SJCRH30 (cell line): ENCODE measurements at regions not wholly inside any gene's neighbourhood (a gene's known extent, or its start where the extent isn't known, plus 50 kb on each side); places are given as distances from the start of the nearest gene placed in this dataset.
"Not testable (repeated sequence)": the region's sequence is repeated elsewhere in the genome, so short reads cannot be mapped to it uniquely, and the experiment has no call there.

ENCODE experiments used
- DNase-seq, 2 experiments: peaks; one replicate each; pipeline ENCODE4 v3.0.0-alpha.2; 2015 to 2020
- H3K27ac ChIP-seq: fragments of 250-450 bp; sonication (Bioruptor Pico); 2 replicates; pipeline ENCODE4 v1.5.1; 2020; ENCODE audit warnings: mild to moderate bottlenecking, moderate library complexity
- H3K27me3 ChIP-seq: fragments of 250-450 bp; sonication (Bioruptor Pico); 2 replicates; pipeline ENCODE4 v1.5.1; 2020; ENCODE audit warnings: mild to moderate bottlenecking, moderate library complexity
- H3K36me3 ChIP-seq: fragments of 250-450 bp; sonication (Bioruptor Pico); 2 replicates; pipeline ENCODE4 v1.5.1; 2020; ENCODE audit warnings: mild to moderate bottlenecking, moderate library complexity
- H3K4me1 ChIP-seq: fragments of 250-450 bp; sonication (Bioruptor Pico); 2 replicates; pipeline ENCODE4 v1.5.1; 2020; ENCODE audit warnings: mild to moderate bottlenecking, moderate library complexity
- H3K4me3 ChIP-seq: fragments of 250-450 bp; sonication (Bioruptor Pico); 2 replicates; pipeline ENCODE4 v1.5.1; 2020; ENCODE audit warnings: mild to moderate bottlenecking, moderate library complexity
- H3K9me3 ChIP-seq: fragments of 250-450 bp; sonication (Bioruptor Pico); replicated peaks from 2 replicates; pipeline ENCODE4 v1.5.1; 2020; ENCODE audit warnings: mild to moderate bottlenecking, moderate library complexity

DNA sequence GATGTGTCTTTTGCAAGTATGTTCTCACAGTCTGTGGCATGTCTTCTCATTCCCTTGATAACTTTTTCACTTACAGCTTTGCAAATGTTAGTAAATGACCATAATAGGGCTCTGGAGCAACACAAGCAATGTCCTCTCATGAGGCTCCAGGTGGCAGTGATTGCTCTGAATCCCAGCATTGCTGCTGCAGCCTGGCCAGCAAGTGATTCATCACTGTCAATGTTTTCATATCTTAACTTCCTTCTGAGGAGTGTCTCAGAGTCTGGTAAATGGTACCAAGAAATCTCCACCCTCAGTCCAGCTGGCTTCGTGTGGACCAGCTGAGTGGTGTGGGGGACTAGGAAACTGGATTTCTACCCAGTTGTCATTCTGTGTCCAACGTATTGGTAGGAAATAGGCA is 139.6 kb downstream of the MYLK4 start:
- no peaks in the 10 kb centered on the region for H3K9me3 ChIP-seq
- no peaks in the 10 kb centered on the region for H3K27me3 ChIP-seq
- no peaks in the 10 kb centered on the region for H3K36me3 ChIP-seq
- DNase-seq = no peak
- no peak overlapping the region for H3K4me3 ChIP-seq
- no peak overlapping the region for H3K27ac ChIP-seq
- no peaks in the 10 kb centered on the region for H3K4me1 ChIP-seq

DNA sequence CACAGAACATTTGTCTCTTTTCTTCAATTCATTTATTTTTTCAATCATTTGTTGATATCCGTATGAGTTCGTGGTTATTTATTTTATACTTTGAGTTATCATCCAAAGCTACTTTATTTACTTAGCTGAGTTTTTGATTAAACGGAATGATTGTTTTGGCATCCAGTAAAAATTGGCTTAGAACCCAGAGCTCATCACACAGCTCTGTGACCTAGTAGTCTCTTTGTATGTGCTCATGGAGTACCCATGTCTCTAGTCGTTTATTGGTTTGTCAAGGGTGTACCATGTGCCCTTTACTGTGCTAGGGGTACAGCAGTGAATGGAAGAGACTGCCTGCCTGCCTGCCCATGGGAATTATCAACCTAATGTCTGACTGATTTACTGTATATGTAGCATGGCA is 142.2 kb downstream of the MYLK4 start:
- H3K27me3 ChIP-seq = no peaks in the 10 kb centered on the region
- H3K27ac ChIP-seq = no peak overlapping the region
- no peaks in the 10 kb centered on the region for H3K36me3 ChIP-seq
- no peaks in the 10 kb centered on the region for H3K9me3 ChIP-seq
- H3K4me1 ChIP-seq = no peaks in the 10 kb centered on the region
- no peak for DNase-seq
- no peak overlapping the region for H3K4me3 ChIP-seq

DNA sequence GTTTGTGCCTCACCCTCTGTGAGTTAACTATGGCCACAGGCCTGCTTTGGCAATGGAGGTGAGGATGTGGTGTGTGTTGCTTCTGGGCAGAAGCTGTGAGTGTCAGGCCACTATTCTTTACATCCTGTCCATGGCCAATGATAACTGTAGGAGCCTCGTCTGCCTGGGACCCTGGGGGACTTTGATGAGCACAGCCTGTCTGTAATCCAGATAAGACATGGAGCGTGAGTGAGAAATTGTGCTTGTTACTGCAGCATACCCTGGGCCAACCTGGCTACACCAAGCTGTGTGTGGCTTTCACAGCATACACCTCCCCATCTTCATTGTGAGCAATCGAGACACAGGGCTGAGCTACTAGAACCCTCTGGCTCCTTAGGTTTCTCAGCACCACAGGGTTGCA is 150.4 kb downstream of the MYLK4 start:
- no peaks in the 10 kb centered on the region for H3K9me3 ChIP-seq
- no peak overlapping the region for H3K27ac ChIP-seq
- no peaks in the 10 kb centered on the region for H3K36me3 ChIP-seq
- H3K4me3 ChIP-seq = no peak overlapping the region
- no peaks in the 10 kb centered on the region for H3K27me3 ChIP-seq
- no peaks in the 10 kb centered on the region for H3K4me1 ChIP-seq
- DNase-seq = no peak

DNA sequence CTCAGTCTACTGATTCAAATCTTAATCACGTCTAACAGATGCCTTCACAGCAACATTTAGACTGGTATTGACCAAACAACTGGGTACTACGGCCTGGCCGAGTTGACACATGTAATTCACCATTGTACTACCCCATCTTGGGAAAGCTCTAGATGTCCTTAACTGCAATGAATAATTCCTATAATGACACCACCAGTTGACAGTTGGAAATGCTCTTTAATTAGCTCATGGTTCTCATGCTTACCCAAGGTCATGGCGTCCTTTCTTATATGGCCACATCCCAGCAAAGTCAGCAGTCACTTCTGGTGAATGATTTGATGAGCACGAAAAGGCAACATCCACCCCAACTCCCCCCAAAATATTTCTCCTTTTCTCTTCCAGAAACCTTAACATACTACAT is 150.9 kb downstream of the MYLK4 start:
- Histone ChIP-seq H3K4me3 (no peak overlapping the region), H3K36me3 (no peaks in the 10 kb centered on the region), H3K27ac (no peak overlapping the region), H3K4me1 (no peaks in the 10 kb centered on the region), H3K9me3 (no peaks in the 10 kb centered on the region), H3K27me3 (no peaks in the 10 kb centered on the region)
- no peak for DNase-seq

DNA sequence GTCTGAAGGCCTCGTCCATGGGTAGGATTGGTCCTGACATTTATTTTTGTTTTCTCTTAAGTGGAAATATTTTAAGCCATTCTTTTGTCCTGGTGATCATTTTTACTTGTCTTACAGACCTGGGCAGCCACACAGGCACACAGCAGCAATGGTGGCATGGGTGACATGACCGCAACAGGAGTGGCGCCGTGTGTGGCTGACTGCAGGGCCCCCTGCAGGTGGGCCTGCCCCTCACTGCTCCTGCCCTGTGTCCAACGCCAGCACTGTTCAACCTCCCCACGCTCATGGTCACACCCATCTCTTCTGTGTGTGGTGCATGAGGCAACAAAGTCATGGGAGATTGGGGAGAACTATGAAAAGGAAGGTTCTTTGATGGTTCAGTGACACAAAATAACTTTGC is 151.9 kb downstream of the MYLK4 start:
- H3K27ac ChIP-seq = no peak overlapping the region
- H3K4me1 ChIP-seq = no peaks in the 10 kb centered on the region
- no peak overlapping the region for H3K4me3 ChIP-seq
- no peak for DNase-seq
- no peaks in the 10 kb centered on the region for H3K36me3 ChIP-seq
- H3K9me3 ChIP-seq = no peaks in the 10 kb centered on the region
- no peaks in the 10 kb centered on the region for H3K27me3 ChIP-seq

DNA sequence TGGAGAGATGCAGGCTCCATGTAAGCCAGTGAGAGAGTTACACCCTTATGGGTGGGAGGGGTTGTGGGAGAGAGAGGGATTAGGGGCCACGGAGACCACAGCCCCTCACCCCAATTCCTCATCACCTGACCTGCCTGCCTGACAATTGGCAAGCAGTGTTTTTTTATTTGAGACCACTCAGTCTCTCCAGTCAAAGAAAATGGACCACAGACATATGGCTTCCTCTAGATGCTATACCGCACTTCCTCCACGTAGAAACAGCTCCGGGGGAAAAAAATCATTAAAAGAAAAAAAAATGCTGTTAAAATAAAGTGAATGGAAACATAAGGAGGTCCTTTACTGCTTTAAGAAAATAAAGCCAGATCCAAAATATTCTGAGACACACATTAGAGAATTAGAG is 152.7 kb downstream of the MYLK4 start:
- H3K4me1 ChIP-seq = no peaks in the 10 kb centered on the region
- no peaks in the 10 kb centered on the region for H3K9me3 ChIP-seq
- H3K36me3 ChIP-seq = no peaks in the 10 kb centered on the region
- no peak for DNase-seq
- no peak overlapping the region for H3K27ac ChIP-seq
- no peaks in the 10 kb centered on the region for H3K27me3 ChIP-seq
- H3K4me3 ChIP-seq = no peak overlapping the region

DNA sequence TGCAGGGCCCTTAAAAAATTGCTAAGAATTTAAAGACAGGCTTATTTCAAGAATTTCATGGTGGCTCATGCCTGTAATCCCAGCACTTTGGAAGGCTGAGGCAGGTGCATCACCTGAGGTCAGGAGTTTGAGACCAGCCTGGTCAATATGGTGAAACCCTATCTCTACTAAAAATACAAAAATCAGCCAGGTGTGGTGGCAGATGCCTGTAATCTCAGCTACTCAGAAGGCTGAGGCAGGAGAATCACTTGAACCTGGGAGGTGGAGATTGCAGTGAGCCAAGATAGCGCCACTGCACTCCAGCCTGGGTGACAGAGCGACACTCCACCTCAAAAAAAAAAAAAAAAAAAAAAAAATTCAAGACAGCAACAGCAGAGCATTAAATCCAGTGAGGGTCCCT is 153.3 kb downstream of the MYLK4 start:
- H3K9me3 ChIP-seq, H3K4me1 ChIP-seq, DNase-seq, H3K27ac ChIP-seq, H3K27me3 ChIP-seq, H3K4me3 ChIP-seq, H3K36me3 ChIP-seq: not testable (repeated sequence)

DNA sequence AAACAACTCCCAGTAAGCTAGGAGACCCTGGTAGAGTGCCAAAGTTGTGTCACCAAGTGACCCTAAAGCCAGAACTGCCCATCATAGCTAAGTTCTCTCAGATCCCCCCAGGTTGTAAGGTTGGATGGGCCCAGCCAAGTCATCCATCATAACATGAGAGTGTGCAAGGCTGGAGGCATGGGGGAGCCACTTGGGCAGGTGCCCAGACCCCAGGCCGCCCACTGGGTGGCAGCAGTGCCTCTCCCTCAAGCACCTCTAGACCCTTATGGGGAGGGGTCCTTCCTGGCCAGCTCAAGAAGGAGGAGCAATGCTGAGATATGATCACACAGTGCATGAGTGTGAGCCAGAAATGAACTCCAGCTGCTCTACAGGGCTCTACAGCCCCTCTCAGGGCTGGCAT is 154.5 kb downstream of the MYLK4 start:
- no peaks in the 10 kb centered on the region for H3K36me3 ChIP-seq
- DNase-seq = peak in 1 of 2 experiments; percentile 21
- no peak overlapping the region for H3K27ac ChIP-seq
- no peak overlapping the region for H3K4me3 ChIP-seq
- no peaks in the 10 kb centered on the region for H3K4me1 ChIP-seq
- no peaks in the 10 kb centered on the region for H3K9me3 ChIP-seq
- H3K27me3 ChIP-seq = no peaks in the 10 kb centered on the region

DNA sequence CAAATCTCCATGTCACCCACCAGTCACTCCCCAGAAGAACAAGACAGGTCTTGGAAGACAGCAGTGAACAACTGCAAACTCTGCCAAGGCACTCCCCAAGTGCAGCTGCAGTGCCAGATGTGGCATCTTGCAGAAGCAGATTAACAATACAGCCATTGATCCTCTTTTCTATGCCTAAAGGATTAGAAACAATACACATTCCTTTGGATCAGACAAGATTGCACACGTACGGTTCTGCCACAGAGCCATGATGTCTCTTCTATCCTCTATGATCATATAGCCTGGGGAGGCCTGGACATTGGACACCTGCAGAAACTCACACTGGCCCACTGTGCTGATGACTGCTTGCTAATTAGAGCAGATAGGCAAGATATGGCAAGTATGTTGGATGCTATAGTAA is 155.9 kb downstream of the MYLK4 start:
- Histone ChIP-seq H3K9me3 (no peaks in the 10 kb centered on the region), H3K4me3 (no peak overlapping the region), H3K4me1 (no peaks in the 10 kb centered on the region), H3K27ac (no peak overlapping the region), H3K36me3 (no peaks in the 10 kb centered on the region), H3K27me3 (no peaks in the 10 kb centered on the region)
- no peak for DNase-seq

DNA sequence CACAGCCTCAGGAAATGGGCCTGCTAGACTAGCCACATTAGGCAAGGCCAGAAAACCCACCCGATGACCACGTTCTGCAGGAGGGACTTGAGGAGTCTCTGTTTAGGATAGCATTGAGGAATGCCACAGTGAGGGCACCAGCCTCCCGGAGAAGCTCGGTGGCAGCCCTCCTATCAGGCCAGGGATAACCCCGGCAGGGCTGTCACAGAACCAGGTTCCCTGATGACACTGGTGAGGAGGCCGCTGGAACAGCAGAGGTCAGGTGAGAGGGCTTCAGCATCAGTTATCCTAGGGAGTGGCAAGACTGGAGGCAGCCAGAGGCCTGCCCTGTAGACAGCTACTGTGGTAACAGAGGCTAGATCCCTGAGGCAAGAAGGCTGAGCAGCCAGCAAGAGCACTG is 157.6 kb downstream of the MYLK4 start:
- DNase-seq = no peak
- H3K27ac ChIP-seq = no peak overlapping the region
- no peaks in the 10 kb centered on the region for H3K4me1 ChIP-seq
- no peak overlapping the region for H3K4me3 ChIP-seq
- no peaks in the 10 kb centered on the region for H3K27me3 ChIP-seq
- H3K36me3 ChIP-seq = no peaks in the 10 kb centered on the region
- H3K9me3 ChIP-seq = no peaks in the 10 kb centered on the region

DNA sequence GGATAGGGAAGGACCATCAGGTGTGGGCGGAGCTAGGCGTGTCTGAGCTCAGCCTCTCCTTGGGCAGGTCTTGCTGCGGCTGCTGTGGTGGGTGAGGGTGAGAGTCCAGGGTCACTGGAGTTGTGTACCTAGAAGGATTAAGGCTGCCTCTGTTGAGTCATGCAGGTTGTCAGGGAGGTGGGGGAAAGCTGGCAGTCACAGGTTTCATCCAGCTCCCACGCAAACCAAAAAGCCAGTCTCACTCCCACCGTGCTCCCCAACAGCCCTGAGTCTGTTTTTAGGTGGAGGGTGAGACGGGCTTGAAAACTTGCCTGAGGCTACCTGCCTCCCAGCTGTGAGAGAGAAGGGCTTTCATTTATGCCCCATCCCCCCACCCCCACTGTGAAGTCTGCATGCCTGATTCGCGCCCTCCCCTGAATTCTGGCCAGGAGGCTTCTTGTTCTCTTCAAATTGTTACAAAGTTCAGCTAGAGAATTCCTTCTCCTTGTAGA is 161.5 kb downstream of the MYLK4 start:
- Histone ChIP-seq H3K27ac (no peak overlapping the region), H3K36me3 (no peaks in the 10 kb centered on the region), H3K9me3 (no peaks in the 10 kb centered on the region), H3K27me3 (no peaks in the 10 kb centered on the region), H3K4me3 (no peak overlapping the region), H3K4me1 (no peaks in the 10 kb centered on the region)
- DNase-seq = no peak

DNA sequence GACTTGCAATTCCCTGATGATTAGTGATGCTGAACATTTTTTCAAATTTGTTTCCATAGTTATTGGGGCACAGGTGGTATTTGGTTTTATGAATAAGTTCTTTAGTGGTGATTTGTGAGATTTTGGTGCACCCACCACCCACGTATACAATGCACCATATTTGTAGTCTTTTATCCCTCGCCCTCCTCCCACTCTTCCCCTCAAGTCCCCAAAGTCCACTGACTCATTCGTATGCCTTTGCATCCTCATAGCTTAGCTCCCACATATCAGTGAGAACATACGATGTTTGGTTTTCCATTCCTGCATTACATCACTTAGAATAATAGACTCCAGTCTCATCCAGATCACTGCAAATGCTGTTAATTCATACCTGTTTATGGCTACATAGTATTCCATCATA is 167.3 kb downstream of the MYLK4 start:
- H3K27me3 ChIP-seq = no peaks in the 10 kb centered on the region
- H3K27ac ChIP-seq = no peak overlapping the region
- no peak for DNase-seq
- H3K36me3 ChIP-seq = no peaks in the 10 kb centered on the region
- H3K4me3 ChIP-seq = no peak overlapping the region
- peaks cover 16% of the 10 kb centered on the region for H3K4me1 ChIP-seq
- no peaks in the 10 kb centered on the region for H3K9me3 ChIP-seq

DNA sequence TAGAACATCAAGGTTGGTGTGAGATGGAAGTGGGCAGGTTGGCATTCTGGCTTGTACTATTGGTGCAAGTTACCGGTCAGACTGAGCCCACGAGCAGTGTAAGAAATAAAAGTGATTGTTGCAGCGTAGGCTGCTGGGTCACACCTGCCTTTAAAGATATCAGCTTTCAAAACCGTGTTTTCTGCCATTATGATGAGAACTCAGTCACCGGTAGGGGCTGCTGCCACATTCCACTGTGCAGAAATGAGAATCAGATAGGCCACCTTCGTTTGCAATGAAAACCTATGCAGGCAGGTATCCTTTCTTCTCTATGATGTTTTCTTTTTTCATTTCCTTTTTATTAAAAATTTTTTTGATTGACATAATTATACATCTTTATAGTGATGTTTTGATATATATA is 168.5 kb downstream of the MYLK4 start:
- Histone ChIP-seq H3K27ac (peak overlapping the region; percentile 68; the same call in 1 of the 2 replicates), H3K36me3 (no peaks in the 10 kb centered on the region), H3K27me3 (no peaks in the 10 kb centered on the region), H3K4me3 (no peak overlapping the region), H3K9me3 (no peaks in the 10 kb centered on the region), H3K4me1 (peaks cover 16% of the 10 kb centered on the region)
- DNase-seq = peak in 1 of 2 experiments; percentile 27

DNA sequence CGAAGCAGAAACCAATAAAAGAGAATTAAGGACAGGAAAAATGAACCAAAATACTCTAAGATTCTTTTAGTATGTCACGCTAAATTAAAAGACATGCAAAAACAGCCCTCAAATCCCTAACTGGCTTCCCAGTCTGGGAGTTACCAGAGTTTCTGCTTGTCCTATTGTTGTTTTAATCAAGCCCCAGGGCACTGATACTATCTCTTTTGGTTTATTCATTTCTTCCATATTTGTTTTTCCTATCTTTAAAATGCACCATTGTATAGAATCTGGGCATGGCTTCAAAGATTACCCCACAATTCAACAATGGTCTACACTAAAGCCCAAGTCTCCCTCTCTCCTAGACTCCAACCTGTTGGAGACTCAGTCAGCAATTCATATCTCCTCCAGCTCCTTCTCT is 169.1 kb downstream of the MYLK4 start:
- Histone ChIP-seq H3K27ac (peak overlapping the region; percentile 68), H3K4me1 (peaks cover 16% of the 10 kb centered on the region), H3K9me3 (no peaks in the 10 kb centered on the region), H3K4me3 (no peak overlapping the region), H3K27me3 (no peaks in the 10 kb centered on the region), H3K36me3 (no peaks in the 10 kb centered on the region)
- DNase-seq = peak; percentile 13 to 33

DNA sequence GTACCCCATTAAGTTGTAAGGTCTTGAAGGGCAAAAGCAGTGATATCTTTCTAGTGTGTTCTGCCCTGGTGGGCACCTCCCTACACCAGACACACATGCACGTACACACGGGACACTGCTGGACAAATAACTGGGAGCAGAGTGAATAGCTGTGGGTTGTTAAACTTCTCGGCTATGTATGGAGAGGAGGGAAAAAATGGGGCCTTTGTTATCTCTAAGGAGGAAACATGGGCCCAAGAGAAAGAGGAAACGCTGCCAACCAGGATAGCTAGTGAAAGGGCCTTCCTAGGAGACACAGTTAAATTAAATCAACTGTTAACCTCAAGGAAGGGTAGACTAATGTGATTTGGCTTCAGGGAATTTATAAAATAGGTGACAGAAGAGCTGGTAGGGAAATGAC is 169.7 kb downstream of the MYLK4 start:
- Histone ChIP-seq H3K4me3 (no peak overlapping the region), H3K9me3 (no peaks in the 10 kb centered on the region), H3K4me1 (peaks cover 16% of the 10 kb centered on the region), H3K27ac (peak overlapping the region; percentile 68), H3K27me3 (no peaks in the 10 kb centered on the region), H3K36me3 (no peaks in the 10 kb centered on the region)
- DNase-seq = peak in 1 of 2 experiments; percentile 47

DNA sequence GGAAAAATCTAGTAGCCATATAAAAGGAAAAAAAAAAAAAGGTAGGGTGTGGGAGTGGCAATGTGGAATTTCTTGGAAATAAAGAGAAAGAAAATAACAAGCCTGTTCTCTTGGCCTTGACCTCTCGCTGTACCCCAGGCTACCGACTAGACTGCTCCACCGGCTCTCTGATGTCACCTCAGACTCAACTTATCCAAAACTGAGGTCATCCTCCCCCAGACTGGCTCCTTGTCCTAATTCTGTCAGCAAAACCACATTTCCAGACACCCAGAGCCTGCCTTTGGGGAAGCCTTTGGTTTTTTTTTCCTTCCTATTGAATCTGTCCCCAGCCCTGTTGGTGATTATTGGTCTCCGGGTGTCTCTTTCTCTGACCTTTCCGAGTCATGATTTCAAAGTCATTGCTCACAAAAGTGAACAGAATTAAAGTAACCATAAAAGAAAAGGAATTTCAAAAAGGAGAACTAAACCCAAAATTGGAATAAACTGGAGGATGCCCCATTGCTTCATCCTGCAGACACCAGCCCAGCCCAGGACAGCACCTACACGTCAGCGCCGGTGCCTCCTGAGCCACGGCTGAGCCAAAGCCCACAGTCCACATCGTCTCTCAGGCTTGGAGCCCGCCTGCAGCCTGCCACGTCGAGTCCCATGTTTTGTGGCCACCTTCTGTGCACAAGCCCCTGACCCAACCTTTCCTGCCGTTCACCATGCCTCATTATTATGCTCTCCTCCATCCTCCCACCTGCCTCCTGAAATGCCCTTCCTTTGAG is 170.7 kb downstream of the MYLK4 start:
- H3K9me3 ChIP-seq = no peaks in the 10 kb centered on the region
- H3K27me3 ChIP-seq = no peaks in the 10 kb centered on the region
- peaks cover 16% of the 10 kb centered on the region for H3K4me1 ChIP-seq
- no peak overlapping the region for H3K27ac ChIP-seq
- no peak for DNase-seq
- H3K36me3 ChIP-seq = no peaks in the 10 kb centered on the region
- H3K4me3 ChIP-seq = no peak overlapping the region
